CD4-positive, alpha-beta T cell treated with Interleukin-21 for 1 hour (primary cell): ENCODE measurements at regions not wholly inside any gene's neighbourhood (a gene's known extent, or its start where the extent isn't known, plus 50 kb on each side); places are given as distances from the start of the nearest gene placed in this dataset.

Experiments
- DNase-seq: peaks from one replicate; pipeline ENCODE4 v3.0.0-alpha.2; 2020

- no peak for DNase-seq
These were observed 69.7 kb upstream of the ACKR3 start for GRCh38 chr2:236499691-236500578.

GRCh38 chr2:236501026-236501425 lies 68.6 kb upstream of the ACKR3 start:
- no peak for DNase-seq

- no peak for DNase-seq
These were observed 68.1 kb upstream of the ACKR3 start for GRCh38 chr2:236501531-236501930.

GRCh38 chr2:236503100-236503499 lies 66.5 kb upstream of the ACKR3 start:
- DNase-seq: peak; percentile 2

GRCh38 chr2:236503583-236503982 lies 66.0 kb upstream of the ACKR3 start:
- DNase-seq: no peak

- no peak for DNase-seq
These were observed 64.6 kb upstream of the ACKR3 start for GRCh38 chr2:236505041-236505440.

GRCh38 chr2:236505648-236506047 lies 64.0 kb upstream of the ACKR3 start:
- DNase-seq: no peak

GRCh38 chr2:236507393-236508085 lies 62.1 kb upstream of the ACKR3 start:
- peak; percentile 64 for DNase-seq

GRCh38 chr2:236508466-236508865 lies 61.2 kb upstream of the ACKR3 start:
- DNase-seq: no peak

- DNase-seq: no peak
These were observed 59.6 kb upstream of the ACKR3 start for GRCh38 chr2:236510034-236510433.

- no peak for DNase-seq
These were observed 58.4 kb upstream of the ACKR3 start for GRCh38 chr2:236511266-236511665.

- DNase-seq: no peak
These were observed 57.4 kb upstream of the ACKR3 start for GRCh38 chr2:236512267-236512666.

- peak; percentile 79 for DNase-seq
These were observed 56.7 kb upstream of the ACKR3 start for GRCh38 chr2:236512902-236513435.

GRCh38 chr2:236513956-236514355 lies 55.7 kb upstream of the ACKR3 start:
- no peak for DNase-seq

- DNase-seq: no peak
These were observed 52.9 kb upstream of the ACKR3 start for GRCh38 chr2:236516708-236517107.

- DNase-seq: no peak
These were observed 52.2 kb upstream of the ACKR3 start for GRCh38 chr2:236517251-236518031.
